GM18951 (cell line): ENCODE measurements at regions not wholly inside any gene's neighbourhood (a gene's known extent, or its start where the extent isn't known, plus 50 kb on each side); places are given as distances from the start of the nearest gene placed in this dataset.
"Not testable (repeated sequence)": the region's sequence is repeated elsewhere in the genome, so short reads cannot be mapped to it uniquely, and the experiment has no call there.

Source experiments
- POLR2A ChIP-seq: IDR thresholded peaks from 4 replicates; pipeline ENCODE4 v1.6.1; 2011; ENCODE audit warnings: mild to moderate bottlenecking; ENCODE audit not compliant: insufficient read length, insufficient read depth; ENCODE audit errors: extremely low read depth
- in situ Hi-C: fragments of 300-500 bp; cut with MboI; formaldehyde crosslinking; loops from one replicate; pipeline ENCODE4 v1.12.0; 2022; ENCODE audit warnings: low sequenced_read_pairs, mixed read lengths, inconsistent platforms; ENCODE audit not compliant: unreplicated experiment

- no peak for TF ChIP-seq POLR2A
- in situ Hi-C loops = no loop called here
These were observed 744.7 kb downstream of the EPHA3 start for GRCh38 chr3:89851974-89852621.

- no peak for TF ChIP-seq POLR2A
- in situ Hi-C loops = loop anchor here (10.0 kb wide), 1 partner anchor 45 kb away; no protein-coding TSS in a partner anchor
These were observed 752.3 kb downstream of the EPHA3 start for GRCh38 chr3:89859757-89860156.

- in situ Hi-C loops = loop anchor here (10.0 kb wide), 1 partner anchor 52 kb away; no protein-coding TSS in a partner anchor
- no peak for TF ChIP-seq POLR2A
These were observed 759.9 kb downstream of the EPHA3 start for GRCh38 chr3:89867286-89867685.

- no peak for TF ChIP-seq POLR2A
- in situ Hi-C loops = no loop called here
These were observed 768.7 kb downstream of the EPHA3 start for GRCh38 chr3:89876116-89876515.

GRCh38 chr3:89877230-89877629, 769.8 kb downstream of the EPHA3 start:
- TF ChIP-seq POLR2A = no peak
- in situ Hi-C loops = no loop called here

- no peak for TF ChIP-seq POLR2A
- in situ Hi-C loops = no loop called here
These were observed 782.0 kb downstream of the EPHA3 start for GRCh38 chr3:89889386-89889785.

GRCh38 chr3:89908711-89909213, 801.3 kb downstream of the EPHA3 start:
- in situ Hi-C loops = no loop called here
- no peak for TF ChIP-seq POLR2A

GRCh38 chr3:89912031-89912430, 804.6 kb downstream of the EPHA3 start:
- TF ChIP-seq POLR2A = no peak
- in situ Hi-C loops = no loop called here

GRCh38 chr3:89923921-89924610, 816.6 kb downstream of the EPHA3 start:
- in situ Hi-C loops = no loop called here
- TF ChIP-seq POLR2A = no peak

- in situ Hi-C loops = no loop called here
- no peak for TF ChIP-seq POLR2A
These were observed 818.6 kb downstream of the EPHA3 start for GRCh38 chr3:89925976-89926375.

- no peak for TF ChIP-seq POLR2A
- in situ Hi-C loops = no loop called here
These were observed 825.5 kb downstream of the EPHA3 start for GRCh38 chr3:89932882-89933281.

GRCh38 chr3:89944461-89944860, 837.0 kb downstream of the EPHA3 start:
- in situ Hi-C loops = not testable (repeated sequence)

- no peak for TF ChIP-seq POLR2A
- in situ Hi-C loops = no loop called here
These were observed 839.5 kb downstream of the EPHA3 start for GRCh38 chr3:89946884-89947283.

- TF ChIP-seq POLR2A = no peak
- in situ Hi-C loops = no loop called here
These were observed 840.0 kb downstream of the EPHA3 start for GRCh38 chr3:89947337-89947954.
